Uterus (tissue), 2 donors: ENCODE measurements at regions not wholly inside any gene's neighbourhood (a gene's known extent, or its start where the extent isn't known, plus 50 kb on each side); places are given as distances from the start of the nearest gene placed in this dataset.

ENCODE experiments used
- CTCF ChIP-seq, 4 experiments: fragments of 200-600 bp in 2 of 4; fragments of 450-650 bp in 2 of 4; sonication (generic) in 2 of 4; IDR thresholded peaks; one replicate each; pipeline ENCODE4 v1.5.1; 2016 to 2019; ENCODE audit warnings: antibody characterized with exemption in 4 of 4, mild to moderate bottlenecking in 2 of 4, moderate library complexity in 1 of 4
- POLR2A ChIP-seq, 2 donors: fragments of 450-650 bp; IDR thresholded peaks; one replicate each; pipeline ENCODE4 v1.6.1; 2016; ENCODE audit warnings: antibody characterized with exemption in 2 of 2, mild to moderate bottlenecking in 1 of 2, moderate library complexity in 1 of 2

- no peak for TF ChIP-seq POLR2A (IDR thresholded peaks at IDR 0.05)
- TF ChIP-seq CTCF (IDR thresholded peaks at IDR 0.05), result no peak
Measured at GRCh38 chr14:51578853-51579252, 72.9 kb upstream of the FRMD6 start.
